Skeletal muscle satellite cell (primary cell): ENCODE measurements at regions not wholly inside any gene's neighbourhood (a gene's known extent, or its start where the extent isn't known, plus 50 kb on each side); places are given as distances from the start of the nearest gene placed in this dataset.

Experiments
- H3K27me3 ChIP-seq: 2 replicates; pipeline ENCODE4 v1.7.0; 2013; ENCODE audit warnings: low read length; ENCODE audit not compliant: control insufficient read depth, insufficient read depth
- H3K36me3 ChIP-seq: 2 replicates; pipeline ENCODE4 v1.7.0; 2013; ENCODE audit warnings: mild to moderate bottlenecking, control low read depth, low read length; ENCODE audit not compliant: insufficient read depth
- H3K4me1 ChIP-seq: 2 replicates; pipeline ENCODE4 v1.7.0; 2013; ENCODE audit warnings: low read length; ENCODE audit not compliant: control insufficient read depth, insufficient read depth
- H3K4me2 ChIP-seq: 2 replicates; pipeline ENCODE4 v1.7.0; 2013; ENCODE audit warnings: mild to moderate bottlenecking, low read length
- H3K4me3 ChIP-seq: 2 replicates; pipeline ENCODE4 v1.7.0; 2013; ENCODE audit warnings: low read length
- H3K9ac ChIP-seq: 2 replicates; pipeline ENCODE4 v1.7.0; 2013; ENCODE audit warnings: mild to moderate bottlenecking, low read depth, low read length, moderate library complexity
- H3K9me3 ChIP-seq: replicated peaks from 2 replicates; pipeline ENCODE4 v1.7.0; 2013; ENCODE audit warnings: mild to moderate bottlenecking, control low read depth, low read length

DNA sequence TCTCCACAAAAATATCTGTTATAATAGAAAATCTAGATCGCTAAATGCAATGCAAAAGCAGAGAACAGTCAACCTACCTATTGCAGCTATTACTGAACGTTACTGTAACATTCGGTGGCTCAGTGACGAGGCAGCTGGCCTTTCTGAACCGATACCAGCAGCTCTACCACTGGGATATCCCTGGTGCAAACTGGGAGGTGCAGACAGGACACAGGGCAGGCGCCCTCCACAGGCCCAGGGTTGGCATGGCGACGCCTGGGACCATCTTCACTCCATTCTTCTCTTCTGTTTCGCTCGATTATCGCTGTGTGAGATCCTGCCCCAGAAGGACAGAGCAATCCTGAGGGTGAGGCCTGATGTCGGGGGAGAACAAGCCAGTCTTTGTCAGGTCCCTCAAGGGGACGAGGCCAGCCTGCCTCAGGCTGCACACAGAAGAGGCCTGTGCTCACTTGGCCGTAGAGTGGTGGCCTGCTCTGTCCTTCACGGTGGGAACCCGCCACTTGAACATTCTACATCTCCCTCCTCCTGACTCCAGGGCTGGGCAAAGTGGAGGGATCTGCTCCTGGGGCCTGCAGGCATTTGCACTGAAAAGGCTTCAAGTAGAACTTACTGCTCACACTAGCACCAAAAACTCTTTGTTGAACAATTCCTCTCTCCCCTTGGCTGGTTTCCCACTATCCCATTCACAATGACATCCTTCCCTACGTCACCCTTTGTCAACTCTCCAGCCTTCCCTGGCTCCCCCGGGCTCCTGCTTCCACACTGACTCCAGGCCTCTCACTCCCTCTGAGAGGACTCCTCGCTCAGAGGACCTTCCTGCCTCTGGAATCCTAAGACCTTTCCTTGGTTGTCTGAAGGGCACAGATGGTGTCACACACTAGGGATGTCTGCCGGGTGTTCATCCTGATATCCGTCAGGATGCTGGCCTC lies 49.7 kb downstream of the CYRIA start:
- Histone ChIP-seq H3K4me2 (no peak overlapping the region), H3K9ac (no peak overlapping the region), H3K9me3 (no peaks in the 10 kb centered on the region), H3K4me3 (no peak overlapping the region), H3K36me3 (no peaks in the 10 kb centered on the region), H3K4me1 (peaks cover 14% of the 10 kb centered on the region), H3K27me3 (peaks cover 4% of the 10 kb centered on the region)

DNA sequence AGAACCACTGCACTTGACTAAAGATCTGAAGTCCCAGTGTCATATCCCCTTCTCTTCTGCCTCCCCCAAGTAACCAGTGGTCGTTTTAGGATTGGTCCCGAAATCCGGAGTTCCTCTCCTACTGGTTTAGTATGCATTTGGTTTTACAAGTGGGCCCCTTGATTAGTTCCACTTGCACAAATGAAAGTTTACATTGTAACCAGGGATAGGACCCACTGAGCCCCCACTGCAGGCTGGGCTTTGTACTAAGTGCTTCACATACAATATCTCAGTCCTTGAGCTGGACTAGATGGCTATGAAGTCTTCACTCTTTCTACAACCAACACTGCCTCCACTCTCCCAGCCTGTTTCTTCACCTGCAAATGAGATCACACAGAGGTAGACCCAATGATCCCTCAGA lies 50.4 kb downstream of the CYRIA start:
- Histone ChIP-seq H3K4me2 (no peak overlapping the region), H3K9me3 (no peaks in the 10 kb centered on the region), H3K9ac (no peak overlapping the region), H3K27me3 (peaks cover 4% of the 10 kb centered on the region), H3K4me3 (no peak overlapping the region), H3K4me1 (peaks cover 14% of the 10 kb centered on the region), H3K36me3 (no peaks in the 10 kb centered on the region)

DNA sequence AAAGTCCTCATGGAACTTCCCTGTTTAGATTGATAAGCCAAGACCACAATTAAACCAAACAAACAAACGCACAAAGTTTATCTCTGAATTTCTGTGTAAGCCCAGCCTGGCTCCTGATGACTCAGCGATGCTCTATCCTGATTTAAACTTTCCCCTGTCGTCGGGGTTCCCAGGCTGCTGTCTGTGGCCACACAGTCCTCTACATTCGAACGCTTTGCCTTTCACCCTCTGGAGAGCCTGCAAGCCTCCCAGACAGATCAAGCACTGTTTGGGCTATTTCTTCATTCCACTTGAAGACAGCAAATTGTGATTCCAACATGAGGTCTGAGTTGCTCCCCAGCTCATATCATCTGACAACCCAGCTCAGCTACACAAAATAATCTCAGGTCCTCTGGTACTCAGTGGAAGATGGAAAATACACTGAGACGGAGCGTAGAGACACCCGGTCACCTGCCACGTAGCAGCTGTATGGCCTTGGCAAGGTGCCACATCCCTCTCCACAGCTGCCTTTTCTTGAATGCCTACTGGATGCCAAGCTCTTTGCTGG lies 51.2 kb downstream of the CYRIA start:
- Histone ChIP-seq H3K9me3 (no peaks in the 10 kb centered on the region), H3K36me3 (no peaks in the 10 kb centered on the region), H3K4me3 (no peak overlapping the region), H3K27me3 (peaks cover 4% of the 10 kb centered on the region), H3K4me2 (no peak overlapping the region), H3K4me1 (peaks cover 14% of the 10 kb centered on the region), H3K9ac (no peak overlapping the region)

DNA sequence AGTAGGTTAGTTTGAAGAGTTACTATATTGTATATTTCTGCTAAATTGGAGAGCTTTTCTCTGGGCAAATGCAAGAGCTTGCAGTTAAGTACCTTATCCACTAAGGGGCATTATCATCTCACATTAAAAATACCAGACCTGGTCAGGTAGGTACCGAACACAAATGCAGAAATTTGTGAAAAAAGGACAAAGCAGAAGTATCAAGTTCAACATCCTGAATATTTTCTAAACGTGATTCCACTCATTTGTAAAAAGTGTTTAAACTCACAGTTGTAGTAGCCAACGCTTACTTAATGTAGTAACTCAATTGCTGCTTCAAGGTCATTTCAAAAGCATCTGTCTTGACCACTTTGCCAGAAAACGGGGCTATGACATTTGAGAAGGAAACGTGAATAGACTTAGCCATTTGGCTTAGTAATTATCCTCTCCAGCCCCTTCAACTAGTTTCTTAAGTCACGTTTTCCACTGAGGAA lies 52.1 kb downstream of the CYRIA start:
- H3K27me3 ChIP-seq: peaks cover 4% of the 10 kb centered on the region
- H3K9ac ChIP-seq: no peak overlapping the region
- H3K36me3 ChIP-seq: no peaks in the 10 kb centered on the region
- H3K4me2 ChIP-seq: no peak overlapping the region
- no peak overlapping the region for H3K4me3 ChIP-seq
- no peaks in the 10 kb centered on the region for H3K9me3 ChIP-seq
- H3K4me1 ChIP-seq: peaks cover 17% of the 10 kb centered on the region

DNA sequence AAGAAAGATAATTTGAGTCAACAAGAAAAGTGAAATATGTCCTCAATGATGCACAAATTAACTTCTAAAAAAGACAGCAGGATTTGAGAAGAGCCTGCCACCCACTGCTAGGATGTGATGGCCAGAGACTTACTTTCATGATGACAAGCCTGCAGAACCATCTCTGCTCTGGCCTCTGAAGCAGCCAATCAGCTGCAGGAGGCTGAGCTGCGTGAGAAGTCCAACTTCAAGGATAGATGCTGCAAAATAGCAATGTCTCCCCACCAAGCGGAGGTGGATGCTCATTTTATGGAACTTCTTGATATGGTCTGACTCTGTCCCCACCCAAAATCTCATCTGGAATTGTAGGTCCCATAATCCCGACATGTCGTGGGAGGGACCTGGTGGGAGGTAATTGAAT lies 53.1 kb downstream of the CYRIA start:
- Histone ChIP-seq H3K4me1 (peaks cover 17% of the 10 kb centered on the region), H3K27me3 (peaks cover 4% of the 10 kb centered on the region), H3K9ac (no peak overlapping the region), H3K4me3 (no peak overlapping the region), H3K36me3 (no peaks in the 10 kb centered on the region), H3K9me3 (no peaks in the 10 kb centered on the region), H3K4me2 (no peak overlapping the region)

DNA sequence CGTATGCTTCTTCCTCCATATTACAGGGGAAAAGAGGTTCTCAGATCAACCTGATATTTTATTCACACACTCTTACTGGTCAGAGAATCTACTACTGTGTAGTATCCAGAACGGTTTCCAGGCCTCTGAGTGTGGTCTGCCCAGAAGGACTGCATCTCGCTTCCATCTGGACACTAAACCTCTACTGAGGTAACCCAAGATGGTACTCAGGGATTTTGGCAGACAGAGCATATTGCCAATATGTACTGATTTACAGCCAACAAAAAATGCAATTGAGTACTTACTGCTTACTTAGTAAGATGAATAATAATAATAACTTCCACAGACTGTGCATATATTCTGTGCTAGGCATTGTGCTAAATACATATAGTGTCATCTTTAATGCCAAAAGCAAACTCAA lies 55.8 kb downstream of the CYRIA start:
- Histone ChIP-seq H3K4me1 (peaks cover 16% of the 10 kb centered on the region), H3K36me3 (no peaks in the 10 kb centered on the region), H3K9me3 (no peaks in the 10 kb centered on the region), H3K9ac (no peak overlapping the region), H3K27me3 (no peaks in the 10 kb centered on the region), H3K4me3 (no peak overlapping the region), H3K4me2 (no peak overlapping the region)

DNA sequence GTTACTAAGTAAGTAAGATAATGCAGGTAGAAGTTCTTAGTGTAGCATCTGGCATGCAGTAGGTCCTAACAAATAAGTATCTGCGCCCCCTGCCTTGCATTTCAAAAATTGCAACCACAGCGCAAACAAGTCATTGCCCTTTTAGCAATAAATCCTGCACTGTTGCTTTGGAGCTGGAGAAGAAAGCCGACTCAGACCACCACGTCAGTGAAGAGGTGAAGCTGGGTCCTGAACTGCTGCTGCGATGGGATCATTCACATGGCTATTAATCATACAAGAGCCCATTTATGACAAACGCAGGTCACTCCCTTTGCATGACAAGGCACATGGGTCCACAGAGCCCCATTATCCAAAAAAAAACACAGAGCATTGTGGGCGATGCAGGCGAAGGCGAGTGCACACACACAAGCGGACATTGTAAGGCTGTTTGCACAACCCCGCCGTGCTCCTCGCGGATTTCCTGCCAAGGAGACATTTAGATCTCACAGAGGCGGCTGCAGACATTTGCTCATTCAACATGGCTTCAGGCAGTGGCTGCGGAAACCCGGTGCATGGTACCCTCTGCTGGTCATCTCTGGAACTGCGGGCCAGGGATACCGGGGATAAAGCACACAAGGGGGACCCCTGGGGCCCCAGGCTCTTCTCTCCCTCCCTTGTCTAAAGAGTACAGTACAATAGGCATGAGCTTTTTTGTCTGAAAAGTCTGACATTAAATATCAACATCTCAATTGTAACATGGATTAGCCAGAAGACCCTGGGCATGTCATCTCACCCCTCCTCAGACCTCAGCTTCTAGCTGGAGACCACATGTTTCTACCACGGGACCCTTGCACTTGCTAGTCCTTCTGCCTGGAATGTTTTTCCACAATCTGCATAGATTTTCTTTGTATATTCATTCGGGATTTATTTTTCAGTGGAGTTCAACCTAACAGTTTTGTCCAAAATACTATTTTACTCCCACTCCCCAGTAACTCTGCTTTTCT lies 56.7 kb downstream of the CYRIA start:
- Histone ChIP-seq H3K4me3 (peak overlapping the region; percentile 70), H3K27me3 (no peaks in the 10 kb centered on the region), H3K9me3 (no peaks in the 10 kb centered on the region), H3K4me2 (peak overlapping the region; percentile 92), H3K4me1 (peaks cover 8% of the 10 kb centered on the region), H3K9ac (no peak overlapping the region), H3K36me3 (no peaks in the 10 kb centered on the region)

DNA sequence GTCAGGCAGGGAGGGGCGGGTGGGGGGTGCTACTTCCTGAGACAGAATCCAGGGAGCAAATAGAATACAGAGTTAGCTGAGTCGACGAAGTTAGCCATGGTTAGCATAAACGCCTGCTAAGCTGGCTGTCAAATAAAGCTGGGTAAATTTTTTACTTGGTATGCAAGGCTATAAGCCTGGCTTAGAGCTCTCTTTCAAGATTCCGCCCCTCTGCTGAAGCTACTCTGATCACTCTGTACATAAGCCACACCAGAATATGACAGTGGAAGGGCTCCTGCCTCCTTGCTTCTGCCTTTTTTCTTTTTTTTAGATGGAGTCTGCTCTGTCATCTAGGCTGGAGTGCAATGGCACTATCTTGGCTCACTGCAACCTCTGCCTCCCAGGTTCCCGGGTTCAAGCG lies 58.3 kb downstream of the CYRIA start:
- Histone ChIP-seq H3K27me3 (no peaks in the 10 kb centered on the region), H3K36me3 (no peaks in the 10 kb centered on the region), H3K4me1 (peaks cover 4% of the 10 kb centered on the region), H3K4me2 (no peak overlapping the region), H3K9ac (no peak overlapping the region), H3K4me3 (no peak overlapping the region), H3K9me3 (no peaks in the 10 kb centered on the region)

DNA sequence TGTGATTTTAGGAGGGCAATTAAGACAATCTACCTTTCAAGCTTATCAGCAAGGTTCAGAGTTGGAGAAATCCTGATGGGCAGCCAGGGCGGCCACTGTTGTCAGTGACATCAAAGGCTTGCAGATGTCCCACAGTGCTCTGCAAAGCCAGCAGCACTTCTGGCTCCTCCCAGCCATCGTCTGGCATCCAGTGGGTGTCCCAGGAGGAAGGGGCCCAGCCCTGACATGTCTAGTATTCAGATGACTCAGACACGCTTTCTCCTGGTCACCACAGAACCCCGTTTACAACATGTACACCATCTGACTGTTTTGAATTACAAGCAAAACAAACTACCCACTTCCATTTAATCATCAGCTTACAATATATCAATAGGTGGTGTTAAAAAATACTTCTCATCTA lies 61.4 kb downstream of the CYRIA start:
- no peak overlapping the region for H3K9ac ChIP-seq
- no peaks in the 10 kb centered on the region for H3K27me3 ChIP-seq
- H3K36me3 ChIP-seq: no peaks in the 10 kb centered on the region
- H3K4me1 ChIP-seq: peaks cover 4% of the 10 kb centered on the region
- H3K9me3 ChIP-seq: no peaks in the 10 kb centered on the region
- no peak overlapping the region for H3K4me3 ChIP-seq
- H3K4me2 ChIP-seq: no peak overlapping the region

DNA sequence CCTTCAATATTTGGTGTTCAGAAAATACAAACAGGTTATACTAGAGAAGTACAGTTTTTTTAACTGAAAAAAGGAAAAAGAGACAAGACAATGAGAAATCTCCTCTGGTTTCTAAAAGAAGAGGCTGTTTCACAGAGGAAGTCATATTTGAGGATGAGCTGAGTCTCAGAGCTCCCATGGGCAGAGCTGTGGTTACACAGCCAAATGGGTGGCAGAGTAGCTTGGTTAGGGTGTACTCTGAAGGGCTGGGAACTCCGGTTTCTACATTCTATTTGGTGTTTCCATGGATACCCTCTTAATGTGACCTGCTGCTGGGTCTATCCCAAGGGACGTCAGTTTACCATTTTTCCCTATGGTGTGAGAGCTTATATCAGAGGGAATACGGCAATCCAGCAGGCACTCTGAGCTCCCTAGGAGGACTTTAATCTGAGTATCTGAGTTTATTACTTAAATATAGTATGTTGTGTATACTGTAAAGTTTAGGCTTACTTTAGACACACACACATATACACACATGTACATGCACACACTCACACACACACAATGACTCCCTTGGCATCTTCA lies 74.2 kb downstream of the CYRIA start:
- Histone ChIP-seq H3K36me3 (no peaks in the 10 kb centered on the region), H3K9me3 (no peaks in the 10 kb centered on the region), H3K27me3 (no peaks in the 10 kb centered on the region), H3K4me1 (no peaks in the 10 kb centered on the region), H3K4me3 (no peak overlapping the region), H3K9ac (no peak overlapping the region), H3K4me2 (no peak overlapping the region)

DNA sequence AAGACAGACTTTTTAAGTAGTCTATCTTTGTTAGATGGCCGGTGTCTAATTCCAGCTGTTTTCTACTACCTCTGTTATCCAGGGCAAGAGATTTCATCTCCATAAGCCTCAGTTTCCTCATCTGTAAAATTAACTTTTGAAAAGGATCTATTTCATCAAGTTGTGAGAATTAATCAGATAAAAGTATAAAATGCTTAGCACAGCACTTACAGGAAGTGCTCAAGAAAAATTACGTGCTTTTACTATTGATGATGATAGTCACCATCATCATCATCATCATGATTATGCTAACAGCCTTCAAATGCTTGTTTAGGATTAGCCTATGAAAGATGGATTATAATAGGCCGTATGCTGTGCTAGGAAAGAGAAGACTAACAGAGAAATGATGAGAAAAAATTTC lies 76.2 kb downstream of the CYRIA start:
- no peaks in the 10 kb centered on the region for H3K4me1 ChIP-seq
- no peaks in the 10 kb centered on the region for H3K9me3 ChIP-seq
- no peak overlapping the region for H3K4me3 ChIP-seq
- H3K4me2 ChIP-seq: no peak overlapping the region
- no peak overlapping the region for H3K9ac ChIP-seq
- H3K27me3 ChIP-seq: no peaks in the 10 kb centered on the region
- no peaks in the 10 kb centered on the region for H3K36me3 ChIP-seq
